HG03196 (cell line): ENCODE measurements at regions not wholly inside any gene's neighbourhood (a gene's known extent, or its start where the extent isn't known, plus 50 kb on each side); places are given as distances from the start of the nearest gene placed in this dataset.
"Not testable (repeated sequence)": the region's sequence is repeated elsewhere in the genome, so short reads cannot be mapped to it uniquely, and the experiment has no call there.

Experiments
- ATAC-seq: cut with Tn5 transposase; IDR thresholded peaks from one replicate; pipeline ENCODE4 v1.9.1; 2021; ENCODE audit not compliant: unreplicated experiment

DNA sequence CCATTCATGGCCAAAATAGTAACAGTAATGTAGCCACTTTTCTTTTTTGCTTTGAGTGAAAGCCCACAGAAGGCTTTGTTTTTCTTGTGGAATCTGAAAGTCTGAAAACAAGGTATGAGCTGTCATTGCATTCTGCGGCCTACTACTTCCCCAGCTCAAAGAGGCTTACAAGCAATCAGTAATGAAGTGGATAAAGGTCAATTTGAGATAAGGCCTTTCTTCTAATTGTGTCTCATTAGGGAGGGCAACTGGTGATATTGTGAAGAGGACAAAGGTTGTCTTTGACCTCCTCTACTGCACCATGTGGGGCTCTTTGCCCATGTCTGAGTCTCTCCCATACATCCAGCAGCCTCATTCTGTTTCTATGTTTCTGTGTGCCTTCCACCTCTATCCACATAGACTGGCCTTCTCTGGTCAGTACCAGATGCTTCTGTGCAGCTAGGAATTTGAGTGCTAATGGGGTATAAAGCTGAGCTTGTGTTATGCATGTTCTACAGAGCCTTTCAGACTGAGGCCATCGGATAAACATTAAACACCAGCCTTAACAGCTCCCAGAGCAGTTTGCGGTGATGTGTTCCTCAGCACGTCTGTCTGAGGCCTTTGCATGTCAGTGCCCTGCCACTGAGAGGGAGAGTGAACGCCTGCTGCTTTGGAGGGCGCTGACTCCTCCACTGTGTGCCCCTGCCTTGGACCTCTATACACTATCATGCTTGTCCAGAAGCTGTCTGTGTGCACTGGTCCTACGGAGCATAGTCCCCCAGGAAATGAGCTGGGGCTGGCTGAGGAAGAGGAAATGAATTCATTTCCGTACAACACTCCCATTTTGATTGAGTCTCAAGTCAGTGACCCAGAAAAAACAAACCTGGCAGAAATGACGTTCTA lies 80.2 kb downstream of the SH2D1A start:
- no peak for ATAC-seq

DNA sequence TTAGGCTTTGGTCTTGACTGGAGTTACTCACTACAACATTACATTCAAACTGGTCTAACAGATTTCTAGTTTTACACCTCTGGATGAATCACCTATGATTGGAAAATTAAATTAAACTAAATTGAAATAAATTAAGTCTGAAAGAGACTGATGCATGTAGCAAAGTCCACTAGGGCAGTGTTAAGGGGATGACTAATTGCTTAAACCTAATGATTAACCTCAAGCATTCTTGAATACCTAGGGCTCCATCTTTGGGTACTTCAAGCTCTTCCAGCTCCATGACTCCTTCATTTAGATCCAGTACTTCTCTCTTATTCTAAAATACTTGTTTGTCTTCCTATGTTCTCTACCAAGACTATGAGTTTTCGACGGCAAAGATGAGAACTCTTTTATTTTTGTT lies 86.8 kb downstream of the SH2D1A start:
- no peak for ATAC-seq

DNA sequence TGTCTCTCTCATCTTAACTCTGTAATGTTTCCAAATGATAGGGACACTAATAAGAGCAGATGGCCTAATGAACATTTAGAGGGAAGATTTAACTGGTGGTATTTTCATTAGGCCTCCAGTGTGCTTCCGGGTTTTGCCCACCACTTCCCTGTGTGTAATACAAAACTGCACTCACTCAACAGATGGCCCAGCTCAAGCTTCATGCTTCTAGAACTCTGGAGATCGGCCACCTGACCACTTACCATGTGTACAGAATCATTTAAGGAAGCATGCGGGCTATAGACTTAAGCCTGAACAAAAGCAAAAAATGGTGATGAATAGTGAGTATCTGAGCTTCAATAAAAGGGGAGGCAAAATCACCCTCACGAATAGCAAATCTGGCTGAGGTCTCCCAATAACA lies 89.3 kb downstream of the SH2D1A start:
- ATAC-seq = no peak

DNA sequence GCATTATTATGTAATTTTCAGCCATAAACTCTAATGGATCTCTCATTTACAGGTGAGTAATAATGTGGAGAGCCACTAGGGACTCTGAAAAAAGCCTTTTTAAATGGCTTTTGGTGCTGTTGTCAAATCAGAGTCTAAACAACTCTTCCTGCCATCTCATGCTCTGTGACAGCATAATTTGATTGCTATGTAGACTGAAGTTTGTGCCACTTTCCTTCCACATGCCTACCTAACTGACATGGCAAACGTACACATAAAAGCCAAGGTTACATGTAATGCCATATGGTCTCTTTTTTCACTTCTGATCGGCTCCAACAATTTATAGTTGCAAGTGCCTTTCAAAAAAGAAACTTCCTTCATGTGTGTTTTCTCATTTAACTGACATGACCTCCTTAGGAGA lies 94.3 kb downstream of the SH2D1A start:
- no peak for ATAC-seq

DNA sequence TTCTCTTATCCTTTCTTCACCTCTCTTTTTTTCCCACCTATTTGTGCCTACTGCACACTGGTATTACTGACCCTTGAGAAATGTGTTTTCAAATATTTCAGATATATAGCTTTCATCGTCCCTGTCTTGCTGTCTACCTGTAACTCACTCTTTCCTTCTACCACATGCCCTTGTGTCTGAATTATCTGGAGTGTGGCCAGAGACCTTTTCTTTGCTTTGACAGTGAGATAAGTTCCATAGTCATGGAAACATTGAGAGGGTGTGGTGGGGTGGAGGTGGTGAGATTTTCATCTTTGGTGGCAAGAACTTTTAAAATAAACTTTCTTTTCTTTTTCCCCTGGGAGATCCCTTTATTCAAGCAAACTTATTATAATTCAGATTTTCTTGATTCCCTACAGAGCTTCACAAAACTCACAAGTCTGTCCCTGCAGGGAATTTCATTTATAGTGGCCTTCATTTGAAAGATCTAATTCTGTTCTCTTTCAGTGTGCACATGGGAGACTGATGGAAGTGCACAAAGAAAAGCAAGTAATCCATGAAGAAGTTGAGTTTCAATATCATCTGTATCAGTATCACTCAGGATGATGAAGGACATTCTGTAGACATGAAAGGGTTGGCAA lies 95.7 kb downstream of the SH2D1A start:
- no peak for ATAC-seq

DNA sequence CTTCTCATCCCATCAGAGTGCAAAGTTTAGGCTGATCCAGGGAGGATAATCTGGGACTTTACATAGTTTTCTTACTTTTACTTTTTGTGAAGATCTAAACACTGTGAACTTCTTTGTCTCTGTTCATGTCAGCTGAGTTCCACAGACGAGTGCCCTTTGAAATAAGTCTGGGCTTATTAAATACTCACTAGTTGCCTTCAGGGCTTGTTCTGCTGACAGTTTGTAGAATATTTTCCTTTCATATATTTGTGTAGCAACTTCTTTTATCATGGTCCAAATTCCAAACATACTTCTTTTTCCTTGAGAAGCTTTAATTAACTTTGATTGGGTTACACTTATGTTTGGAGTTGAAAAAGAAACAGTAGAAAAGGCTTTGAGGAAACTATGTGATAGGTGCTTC lies 109.6 kb downstream of the SH2D1A start:
- no peak for ATAC-seq

DNA sequence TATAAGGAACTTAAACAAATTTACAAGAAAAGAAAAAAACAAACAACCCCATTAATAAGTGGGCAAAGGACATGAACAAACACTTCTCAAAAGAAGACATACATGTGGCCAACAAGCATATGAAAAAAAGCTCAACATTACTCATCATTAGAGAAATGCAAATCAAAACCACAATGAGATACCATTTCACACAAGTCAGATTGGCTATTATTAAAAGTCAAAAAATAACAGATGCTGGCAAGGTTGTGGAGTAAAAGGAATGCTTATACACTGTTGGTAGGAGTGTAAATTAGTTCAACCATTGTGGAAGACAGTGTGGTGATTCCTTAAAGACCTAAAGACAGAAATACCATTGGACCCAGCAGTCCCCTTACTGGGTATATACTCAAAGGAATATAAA lies 113.5 kb downstream of the SH2D1A start:
- ATAC-seq = not testable (repeated sequence)

DNA sequence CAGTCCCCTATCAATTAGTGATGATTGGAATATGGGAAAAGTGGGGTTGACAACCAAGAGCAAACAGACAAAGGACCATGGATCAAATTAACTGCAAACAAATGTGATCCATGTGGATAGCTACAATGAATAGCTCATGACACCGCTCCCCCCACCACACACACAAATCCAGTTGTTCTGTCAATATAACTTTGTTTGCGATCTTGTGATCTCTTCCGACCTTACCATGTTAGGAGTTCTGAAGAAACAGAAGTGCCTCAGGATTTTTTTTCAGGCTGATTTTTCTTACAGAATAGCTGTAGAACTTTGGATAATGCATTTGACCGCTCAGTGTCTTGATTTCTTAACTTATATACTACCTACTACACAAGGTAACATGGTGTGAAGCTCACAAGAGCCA lies 116.6 kb downstream of the SH2D1A start:
- ATAC-seq = no peak

DNA sequence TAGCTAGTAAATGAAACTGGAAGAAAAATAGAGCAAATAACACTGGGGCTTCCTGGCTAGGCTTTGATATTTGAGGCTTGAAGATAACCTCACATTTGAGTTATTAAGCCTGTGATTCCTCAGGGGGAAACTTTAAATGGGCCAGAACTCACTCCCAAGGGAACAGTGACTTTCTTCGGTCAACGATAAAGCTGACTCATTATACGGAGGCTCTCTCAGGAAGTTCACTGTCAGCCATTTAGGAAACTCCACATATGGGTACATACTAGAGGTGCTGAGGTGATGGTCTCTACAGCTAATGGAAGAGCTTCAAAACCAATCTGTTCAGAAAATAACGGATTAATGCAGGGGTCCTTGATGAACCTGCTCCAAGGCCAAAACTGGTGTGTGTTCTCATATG lies 120.8 kb downstream of the SH2D1A start:
- no peak for ATAC-seq

DNA sequence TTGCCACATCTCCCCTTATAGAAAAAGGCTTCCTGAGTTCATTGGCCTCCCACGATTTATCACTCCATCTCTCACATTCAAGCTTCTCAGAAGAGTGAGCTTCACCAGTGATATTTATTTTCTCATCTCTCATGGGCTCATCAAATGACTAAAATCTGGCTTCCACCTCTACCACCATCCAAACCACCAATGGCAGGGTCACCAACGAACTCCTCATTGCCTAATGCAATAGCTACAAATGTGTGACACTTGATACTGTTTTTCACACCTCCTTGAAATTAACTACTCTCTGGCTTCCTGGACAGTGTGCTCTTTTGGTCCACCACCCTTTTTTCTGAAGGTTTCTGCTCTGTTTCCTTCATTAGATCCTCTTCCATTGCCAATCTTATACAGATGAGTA lies 129.0 kb downstream of the SH2D1A start:
- no peak for ATAC-seq

DNA sequence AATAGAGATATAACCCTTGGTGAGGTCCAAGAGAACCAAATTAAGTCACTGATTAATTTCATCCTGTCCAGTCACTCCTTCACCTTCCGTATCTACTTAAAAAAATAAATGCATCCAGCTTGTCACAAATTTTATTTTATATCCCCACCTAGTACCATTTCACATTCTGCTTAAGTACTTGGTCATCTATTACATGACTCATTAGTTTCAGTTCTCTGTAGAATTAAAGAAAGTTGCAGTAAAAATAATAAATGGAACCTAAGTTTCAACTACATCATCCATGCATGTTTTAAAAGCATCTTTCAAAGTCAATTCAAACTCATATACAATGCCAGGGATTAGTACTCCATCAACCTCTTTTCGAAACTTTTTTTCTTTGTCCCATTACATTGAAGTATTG lies 130.2 kb downstream of the SH2D1A start:
- ATAC-seq = peak; percentile 59

DNA sequence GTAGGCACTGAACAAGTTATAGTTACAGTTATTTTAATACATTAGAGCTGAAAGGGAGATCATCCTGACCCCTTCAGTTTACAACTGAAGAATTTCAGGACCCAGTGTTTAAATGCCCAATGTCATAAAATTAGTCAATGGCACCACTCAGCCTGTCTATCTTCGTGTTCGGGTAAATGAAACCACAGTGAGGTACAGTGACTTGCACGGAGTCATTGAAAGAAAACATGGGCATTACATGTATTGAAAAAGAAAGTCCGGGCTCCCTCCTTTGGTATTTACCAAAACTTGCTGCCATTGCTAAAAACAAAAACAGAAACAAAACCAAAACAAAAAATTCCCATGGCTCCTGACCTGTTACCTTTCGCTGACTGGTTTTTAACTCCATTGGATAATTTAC lies 131.7 kb downstream of the SH2D1A start:
- ATAC-seq = no peak

DNA sequence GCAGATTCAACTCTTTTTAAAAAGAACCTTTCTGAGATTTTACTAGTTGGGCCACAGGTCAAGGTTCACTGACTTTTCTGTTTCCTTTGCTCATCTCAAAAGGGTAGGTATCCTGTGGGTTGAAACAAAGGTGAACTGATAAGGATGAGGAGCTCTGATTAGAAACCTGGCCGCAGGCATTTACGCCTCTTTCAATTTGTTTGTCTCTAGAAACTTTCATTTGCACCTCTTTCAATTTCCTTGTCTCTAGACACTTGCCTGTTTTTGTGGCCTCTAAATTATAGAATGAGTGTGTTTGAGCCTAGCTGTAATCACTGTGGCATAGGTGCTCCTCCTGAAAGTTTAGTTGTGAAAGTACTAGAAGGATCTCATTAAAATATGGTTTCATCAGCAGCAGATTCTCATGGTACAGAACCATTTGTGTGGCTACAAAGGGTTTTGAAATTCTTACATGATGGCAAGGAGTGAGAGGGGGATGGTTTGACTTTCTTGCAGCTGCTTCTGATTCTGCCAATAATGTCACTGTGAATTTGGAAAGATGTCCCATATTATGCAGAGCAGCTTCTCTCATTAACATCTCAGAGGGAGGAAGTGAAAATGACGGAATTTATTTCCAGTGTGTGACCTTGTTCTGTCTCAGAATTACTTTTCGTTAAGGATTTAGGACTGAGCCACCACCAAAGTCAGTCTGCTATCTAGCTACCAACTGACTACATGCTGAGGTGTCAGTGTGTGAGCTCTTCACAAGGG lies 142.2 kb downstream of the SH2D1A start:
- peak; percentile 94 for ATAC-seq

DNA sequence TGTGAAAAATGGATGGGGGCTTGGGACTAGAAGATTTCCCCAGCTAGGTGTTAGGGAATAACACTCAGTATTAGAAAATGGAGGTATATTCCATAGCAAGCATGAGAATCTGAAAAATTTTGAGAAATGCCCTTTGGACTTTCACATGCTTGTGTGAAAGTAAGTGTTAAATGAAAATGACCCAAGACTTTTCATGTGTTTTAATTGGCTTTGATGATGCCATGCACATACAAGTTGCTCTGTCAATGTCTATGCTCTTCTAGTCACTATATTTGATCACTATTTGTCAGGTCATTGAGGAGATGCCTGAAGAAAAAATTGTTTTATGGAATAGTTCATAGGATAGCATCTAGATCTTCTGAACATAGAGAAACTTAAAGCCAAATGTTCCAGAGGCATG lies 147.6 kb downstream of the SH2D1A start:
- ATAC-seq = no peak

DNA sequence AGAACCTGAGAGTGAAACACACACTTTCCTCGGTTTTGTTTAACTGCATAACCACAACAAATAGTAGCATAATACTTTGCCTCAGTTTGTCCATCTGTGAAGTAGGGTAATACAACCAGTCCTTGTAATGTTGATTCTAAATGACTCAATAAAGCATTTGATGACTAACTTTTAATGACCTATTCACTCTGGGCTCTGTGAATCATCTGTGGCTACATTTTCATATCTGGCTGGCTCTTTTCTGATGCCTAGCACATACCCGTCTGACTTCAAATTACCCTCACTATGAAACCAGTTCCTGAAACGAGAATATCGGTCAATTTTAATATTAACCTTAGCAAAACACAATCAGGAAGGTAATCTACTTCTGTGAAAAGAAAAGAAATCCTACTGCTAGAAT lies 151.0 kb downstream of the SH2D1A start:
- no peak for ATAC-seq

DNA sequence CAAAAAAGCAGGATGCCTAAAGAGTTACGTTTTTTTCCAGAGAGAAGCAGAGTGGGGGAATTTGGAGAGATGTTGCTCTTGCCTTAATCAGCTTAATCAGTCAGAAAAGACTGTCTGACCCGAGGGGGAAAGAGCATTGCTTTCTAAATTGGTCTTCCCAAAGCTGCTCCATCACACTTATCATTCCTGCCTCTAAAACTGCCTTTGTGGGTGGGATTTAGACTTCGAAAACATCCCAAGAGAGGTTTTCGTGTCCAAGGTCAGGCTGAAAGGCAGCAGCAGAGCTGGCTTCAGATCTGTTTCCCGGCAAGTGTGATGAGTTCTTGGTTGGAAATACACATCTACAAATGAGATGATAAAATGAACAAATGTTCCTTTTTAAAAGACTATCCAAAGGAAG lies 155.2 kb downstream of the SH2D1A start:
- no peak for ATAC-seq

DNA sequence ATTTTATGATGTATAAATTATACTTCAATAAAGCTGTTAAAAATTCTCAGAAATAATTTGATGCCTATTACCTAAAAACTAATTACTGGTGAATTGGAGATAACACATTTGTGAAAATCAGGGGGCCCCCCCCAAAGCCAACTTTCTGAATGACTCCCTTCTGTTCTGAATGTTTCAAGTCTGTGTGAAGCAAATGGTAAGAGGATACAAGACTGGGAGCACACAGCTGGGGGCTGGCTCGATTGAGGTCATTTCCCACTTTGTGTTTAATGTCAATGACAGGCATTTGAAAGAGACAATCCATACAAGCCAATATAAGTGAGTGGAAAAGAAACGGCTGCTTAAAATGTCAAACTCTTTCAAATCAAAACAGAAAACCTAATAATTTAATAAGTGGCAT lies 155.8 kb downstream of the SH2D1A start:
- ATAC-seq = no peak

DNA sequence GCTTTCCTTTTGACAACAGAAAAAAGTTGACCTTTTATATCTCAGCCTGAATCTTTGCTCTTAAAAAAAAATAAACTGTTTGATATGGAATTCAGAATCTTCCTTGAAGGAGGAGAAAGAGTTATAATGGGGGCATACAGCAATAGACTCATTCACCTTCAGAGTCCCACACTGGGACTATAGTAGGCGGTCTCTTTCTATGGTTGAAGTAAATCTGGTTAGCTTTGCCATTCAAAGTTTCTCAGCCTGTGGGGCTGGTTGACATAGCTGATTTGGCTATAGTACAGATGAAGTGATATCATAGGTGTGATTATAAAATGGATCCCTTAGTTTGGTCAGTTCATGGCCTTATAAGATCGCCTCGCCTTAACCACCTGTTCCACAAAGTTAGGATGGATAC lies 156.2 kb downstream of the SH2D1A start:
- ATAC-seq = no peak

DNA sequence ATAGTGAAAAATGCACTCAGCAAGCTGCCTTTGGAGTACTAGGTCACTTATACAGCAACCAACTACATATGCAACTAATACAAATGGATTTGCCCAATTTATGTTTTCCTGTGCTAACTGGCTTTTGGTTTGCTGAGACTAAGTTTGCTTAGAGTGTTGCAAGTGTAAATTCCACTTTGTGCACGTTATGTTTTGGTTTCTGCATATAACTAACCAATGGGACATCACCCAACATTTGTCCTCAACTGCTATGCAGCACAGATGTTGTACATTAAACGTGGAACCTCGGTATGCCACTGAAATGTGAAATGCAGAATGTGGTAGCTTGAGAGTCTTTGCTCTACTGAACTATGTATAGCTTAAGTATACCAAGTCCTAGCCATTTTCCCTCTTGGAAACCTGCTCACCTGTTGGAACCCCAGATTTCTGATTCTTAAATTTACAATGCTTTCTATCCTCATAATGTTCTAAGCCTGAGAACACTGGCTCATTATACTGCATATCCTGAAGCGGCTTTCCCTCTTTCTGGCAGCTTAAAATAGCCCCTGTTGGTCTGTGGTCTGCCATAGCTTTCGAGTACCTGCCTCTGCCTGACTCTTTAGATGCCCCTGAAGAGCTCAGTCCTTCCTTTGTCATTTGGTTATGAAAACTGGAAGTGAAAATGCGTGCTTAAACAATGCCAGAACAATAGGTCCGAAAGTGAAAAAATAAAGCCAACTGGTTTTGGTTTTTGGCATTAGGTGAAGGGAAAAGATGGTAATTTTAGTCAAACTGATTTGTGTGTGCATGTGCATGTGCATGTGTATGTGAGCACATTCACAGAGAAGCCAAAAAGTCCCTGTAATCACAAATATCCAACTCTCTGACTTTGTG lies 158.0 kb downstream of the SH2D1A start:
- peak; percentile 97 for ATAC-seq

DNA sequence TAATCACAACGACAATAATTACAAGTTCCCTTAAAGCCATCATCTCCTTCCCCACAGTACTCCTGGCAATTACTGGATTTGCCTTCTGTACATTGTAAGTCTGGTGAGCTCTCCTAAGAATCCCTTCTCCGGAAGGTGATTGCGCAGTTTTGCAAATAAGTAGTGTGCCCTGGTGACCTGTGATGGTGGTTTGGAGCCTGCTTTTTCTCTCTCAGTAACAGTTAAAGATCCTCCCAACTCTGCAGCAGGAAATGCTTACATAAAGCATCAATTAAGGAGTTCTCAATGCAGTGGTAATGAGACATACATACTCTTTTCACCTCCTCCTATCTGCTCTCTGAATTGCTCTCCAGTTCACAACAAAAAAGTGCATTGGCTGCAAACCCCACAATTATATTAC lies 159.7 kb downstream of the SH2D1A start:
- no peak for ATAC-seq

DNA sequence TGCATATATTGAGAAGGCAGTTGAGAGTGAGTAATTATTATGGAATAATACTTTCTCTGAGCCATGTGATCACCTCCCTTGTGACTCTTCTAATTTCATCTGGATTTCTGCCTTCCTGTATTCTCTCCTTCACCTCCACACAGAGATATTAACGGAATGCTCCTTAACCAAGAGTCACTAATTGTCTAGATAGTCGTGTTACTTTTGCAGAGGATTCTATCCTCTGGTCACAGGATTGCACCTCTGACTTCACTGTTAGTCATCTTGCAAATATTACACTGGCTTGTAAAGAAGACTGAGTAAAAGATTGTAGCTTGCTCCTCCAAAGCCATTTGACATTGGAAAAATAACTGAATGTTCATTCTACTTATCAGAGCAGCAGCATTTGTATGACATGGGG lies 160.9 kb downstream of the SH2D1A start:
- ATAC-seq = no peak
